ENCODE measurements at regions not wholly inside any gene's neighbourhood (a gene's known extent, or its start where the extent isn't known, plus 50 kb on each side); places are given as distances from the start of the nearest gene placed in this dataset.

DNA sequence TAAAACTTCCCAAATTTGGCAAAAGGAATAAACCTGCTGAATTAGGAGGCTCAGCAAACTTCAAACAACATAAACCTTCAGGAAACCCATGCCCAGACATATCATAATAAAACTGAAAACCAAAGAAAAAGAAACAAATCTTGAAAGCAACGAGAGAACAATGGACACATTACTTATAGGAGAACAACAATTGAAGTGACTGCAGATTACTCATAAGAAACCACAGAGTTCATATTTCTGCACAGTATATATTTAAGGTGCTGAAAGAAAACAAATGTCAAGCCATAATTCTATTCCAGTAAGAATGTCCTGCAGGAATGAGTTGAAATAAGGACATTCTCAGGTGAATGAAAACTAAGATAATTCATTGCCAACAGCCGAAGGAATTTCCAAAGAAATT lies 80.8 kb upstream of the PROK2 start:
- H3K4me2 ChIP-seq = no peak overlapping the region
- H3K9me2 ChIP-seq (ENCODE audit: insufficient read depth) = no peaks in the 10 kb centered on the region
- H3K4me1 ChIP-seq (ENCODE audit: insufficient read depth) = peaks cover 19% of the 10 kb centered on the region
- no peak overlapping the region for H3K4me3 ChIP-seq
- ATAC-seq (no peak), DNase-seq (ENCODE audit: low spot score) (no peak)
- no peaks in the 10 kb centered on the region for H3K27me3 ChIP-seq (ENCODE audit: insufficient read depth)
- no peak overlapping the region for H2AFZ ChIP-seq
- Mint-ChIP-seq H3K36me3 (ENCODE audit: low read depth) (peaks cover 9% of the 10 kb centered on the region), H3K27ac (no peak overlapping the region), H3K9me3 (peaks cover 15% of the 10 kb centered on the region), H3K27me3 (ENCODE audit: insufficient read depth, low read depth, poor library complexity) (no peaks in the 10 kb centered on the region), H3K4me3 (no peak overlapping the region), H3K4me1 (peaks cover 17% of the 10 kb centered on the region)
- TF ChIP-seq, protein P1, sequence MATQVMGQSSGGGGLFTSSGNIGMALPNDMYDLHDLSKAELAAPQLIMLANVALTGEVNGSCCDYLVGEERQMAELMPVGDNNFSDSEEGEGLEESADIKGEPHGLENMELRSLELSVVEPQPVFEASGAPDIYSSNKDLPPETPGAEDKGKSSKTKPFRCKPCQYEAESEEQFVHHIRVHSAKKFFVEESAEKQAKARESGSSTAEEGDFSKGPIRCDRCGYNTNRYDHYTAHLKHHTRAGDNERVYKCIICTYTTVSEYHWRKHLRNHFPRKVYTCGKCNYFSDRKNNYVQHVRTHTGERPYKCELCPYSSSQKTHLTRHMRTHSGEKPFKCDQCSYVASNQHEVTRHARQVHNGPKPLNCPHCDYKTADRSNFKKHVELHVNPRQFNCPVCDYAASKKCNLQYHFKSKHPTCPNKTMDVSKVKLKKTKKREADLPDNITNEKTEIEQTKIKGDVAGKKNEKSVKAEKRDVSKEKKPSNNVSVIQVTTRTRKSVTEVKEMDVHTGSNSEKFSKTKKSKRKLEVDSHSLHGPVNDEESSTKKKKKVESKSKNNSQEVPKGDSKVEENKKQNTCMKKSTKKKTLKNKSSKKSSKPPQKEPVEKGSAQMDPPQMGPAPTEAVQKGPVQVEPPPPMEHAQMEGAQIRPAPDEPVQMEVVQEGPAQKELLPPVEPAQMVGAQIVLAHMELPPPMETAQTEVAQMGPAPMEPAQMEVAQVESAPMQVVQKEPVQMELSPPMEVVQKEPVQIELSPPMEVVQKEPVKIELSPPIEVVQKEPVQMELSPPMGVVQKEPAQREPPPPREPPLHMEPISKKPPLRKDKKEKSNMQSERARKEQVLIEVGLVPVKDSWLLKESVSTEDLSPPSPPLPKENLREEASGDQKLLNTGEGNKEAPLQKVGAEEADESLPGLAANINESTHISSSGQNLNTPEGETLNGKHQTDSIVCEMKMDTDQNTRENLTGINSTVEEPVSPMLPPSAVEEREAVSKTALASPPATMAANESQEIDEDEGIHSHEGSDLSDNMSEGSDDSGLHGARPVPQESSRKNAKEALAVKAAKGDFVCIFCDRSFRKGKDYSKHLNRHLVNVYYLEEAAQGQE (IDR thresholded peaks at IDR 0.05; ENCODE audit: unreplicated experiment) = no peak
- TF ChIP-seq POLR2AphosphoS5 (IDR thresholded peaks at IDR 0.05; ENCODE audit: low read depth) = no peak
- no peak for TF ChIP-seq EZH2phosphoT487 (IDR thresholded peaks at IDR 0.05; ENCODE audit: unreplicated experiment)
- no peak for TF ChIP-seq ZNF331 (CRISPR knock-in tag; IDR thresholded peaks at IDR 0.05; ENCODE audit: low read depth)
- no peak for TF ChIP-seq JUNB (IDR thresholded peaks at IDR 0.05; ENCODE audit: unreplicated experiment)
- TF ChIP-seq EZH2 (IDR thresholded peaks at IDR 0.05; ENCODE audit: low read depth, unreplicated experiment) = no peak
- no peak for TF ChIP-seq ZNF114 (CRISPR knock-in tag; IDR thresholded peaks at IDR 0.05)
- H3K36me3 ChIP-seq (ENCODE audit: insufficient read depth) = no peaks in the 10 kb centered on the region; the same call in 1 of the 2 replicates
- H4K20me1 ChIP-seq (replicated peaks; ENCODE audit: insufficient read depth) = no peaks in the 10 kb centered on the region
- no peak overlapping the region for H3K27ac ChIP-seq (ENCODE audit: low read depth)
- no peaks in the 10 kb centered on the region for H3F3A ChIP-seq (replicated peaks; ENCODE audit: low read depth)
- no peaks in the 10 kb centered on the region for H3K79me2 ChIP-seq (replicated peaks; ENCODE audit: insufficient read depth)

DNA sequence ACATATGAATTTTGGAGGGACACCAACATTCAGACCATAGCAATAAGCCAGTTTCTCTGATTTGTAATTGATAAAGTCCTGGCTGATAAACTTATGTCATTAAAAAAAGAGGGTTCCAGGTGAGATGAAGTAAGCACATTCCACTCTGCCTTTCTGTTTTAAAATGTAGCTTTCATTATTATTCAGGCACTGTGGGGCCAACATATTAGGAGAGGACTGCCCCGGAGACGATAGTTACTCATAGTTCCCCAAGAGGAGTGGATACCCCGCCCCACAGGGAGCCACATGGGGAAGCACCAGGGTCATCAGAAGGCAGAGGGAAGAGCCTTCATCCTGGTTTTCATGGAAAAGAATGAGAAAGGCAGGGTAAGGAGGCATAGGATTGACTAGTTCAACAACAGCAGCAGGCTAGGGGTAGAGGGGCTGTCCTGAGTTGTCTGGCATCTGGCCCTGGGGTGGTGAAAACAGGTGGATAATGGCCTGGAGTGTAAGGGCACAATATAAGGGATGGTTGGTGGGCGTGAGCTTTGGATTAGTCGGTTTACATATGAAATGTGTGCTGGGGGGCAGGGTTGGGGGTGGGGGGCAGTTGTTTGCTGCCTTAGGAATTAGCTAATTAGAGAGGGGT lies 78.7 kb upstream of the PROK2 start:
- no peak overlapping the region for H3K27ac ChIP-seq (ENCODE audit: low read depth)
- Mint-ChIP-seq H3K4me3 (no peak overlapping the region), H3K4me1 (peaks cover 17% of the 10 kb centered on the region), H3K36me3 (ENCODE audit: low read depth) (peaks cover 15% of the 10 kb centered on the region), H3K27me3 (ENCODE audit: insufficient read depth, low read depth, poor library complexity) (no peaks in the 10 kb centered on the region), H3K9me3 (peaks cover 21% of the 10 kb centered on the region), H3K27ac (no peak overlapping the region)
- DNase-seq (ENCODE audit: low spot score) (no peak), ATAC-seq (peak; percentile 76)
- no peaks in the 10 kb centered on the region for H3K27me3 ChIP-seq (ENCODE audit: insufficient read depth)
- no peaks in the 10 kb centered on the region for H3F3A ChIP-seq (replicated peaks; ENCODE audit: low read depth)
- H3K4me1 ChIP-seq (ENCODE audit: insufficient read depth) = peaks cover 22% of the 10 kb centered on the region
- no peak overlapping the region for H3K4me3 ChIP-seq
- H3K9me2 ChIP-seq (ENCODE audit: insufficient read depth) = no peaks in the 10 kb centered on the region
- H4K20me1 ChIP-seq (replicated peaks; ENCODE audit: insufficient read depth) = no peaks in the 10 kb centered on the region
- peak overlapping the region; percentile 49; the same call in 1 of the 2 replicates for H2AFZ ChIP-seq
- no peak overlapping the region for H3K4me2 ChIP-seq
- H3K36me3 ChIP-seq (ENCODE audit: insufficient read depth) = no peaks in the 10 kb centered on the region; the same call in 1 of the 2 replicates
- no peaks in the 10 kb centered on the region for H3K79me2 ChIP-seq (replicated peaks; ENCODE audit: insufficient read depth)
- TF ChIP-seq NANOG (IDR thresholded peaks at IDR 0.05; ENCODE audit: borderline replicate concordance) = no peak
- TF ChIP-seq, protein P2, sequence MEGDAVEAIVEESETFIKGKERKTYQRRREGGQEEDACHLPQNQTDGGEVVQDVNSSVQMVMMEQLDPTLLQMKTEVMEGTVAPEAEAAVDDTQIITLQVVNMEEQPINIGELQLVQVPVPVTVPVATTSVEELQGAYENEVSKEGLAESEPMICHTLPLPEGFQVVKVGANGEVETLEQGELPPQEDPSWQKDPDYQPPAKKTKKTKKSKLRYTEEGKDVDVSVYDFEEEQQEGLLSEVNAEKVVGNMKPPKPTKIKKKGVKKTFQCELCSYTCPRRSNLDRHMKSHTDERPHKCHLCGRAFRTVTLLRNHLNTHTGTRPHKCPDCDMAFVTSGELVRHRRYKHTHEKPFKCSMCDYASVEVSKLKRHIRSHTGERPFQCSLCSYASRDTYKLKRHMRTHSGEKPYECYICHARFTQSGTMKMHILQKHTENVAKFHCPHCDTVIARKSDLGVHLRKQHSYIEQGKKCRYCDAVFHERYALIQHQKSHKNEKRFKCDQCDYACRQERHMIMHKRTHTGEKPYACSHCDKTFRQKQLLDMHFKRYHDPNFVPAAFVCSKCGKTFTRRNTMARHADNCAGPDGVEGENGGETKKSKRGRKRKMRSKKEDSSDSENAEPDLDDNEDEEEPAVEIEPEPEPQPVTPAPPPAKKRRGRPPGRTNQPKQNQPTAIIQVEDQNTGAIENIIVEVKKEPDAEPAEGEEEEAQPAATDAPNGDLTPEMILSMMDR (conservative IDR thresholded peaks at IDR 0.05; ENCODE audit: low read depth in 2 of 2) = no peak
- TF ChIP-seq EZH2phosphoT487 (IDR thresholded peaks at IDR 0.05; ENCODE audit: unreplicated experiment) = no peak
- no peak for TF ChIP-seq ZNF114 (CRISPR knock-in tag; IDR thresholded peaks at IDR 0.05)
- TF ChIP-seq, protein P3, sequence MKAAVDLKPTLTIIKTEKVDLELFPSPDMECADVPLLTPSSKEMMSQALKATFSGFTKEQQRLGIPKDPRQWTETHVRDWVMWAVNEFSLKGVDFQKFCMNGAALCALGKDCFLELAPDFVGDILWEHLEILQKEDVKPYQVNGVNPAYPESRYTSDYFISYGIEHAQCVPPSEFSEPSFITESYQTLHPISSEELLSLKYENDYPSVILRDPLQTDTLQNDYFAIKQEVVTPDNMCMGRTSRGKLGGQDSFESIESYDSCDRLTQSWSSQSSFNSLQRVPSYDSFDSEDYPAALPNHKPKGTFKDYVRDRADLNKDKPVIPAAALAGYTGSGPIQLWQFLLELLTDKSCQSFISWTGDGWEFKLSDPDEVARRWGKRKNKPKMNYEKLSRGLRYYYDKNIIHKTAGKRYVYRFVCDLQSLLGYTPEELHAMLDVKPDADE (IDR thresholded peaks at IDR 0.05) = no peak
- no peak for TF ChIP-seq POLR2AphosphoS5 (IDR thresholded peaks at IDR 0.05; ENCODE audit: low read depth)
- no peak for TF ChIP-seq JUNB (IDR thresholded peaks at IDR 0.05; ENCODE audit: unreplicated experiment)
- no peak for TF ChIP-seq STAT1 (IDR thresholded peaks at IDR 0.05; ENCODE audit: unreplicated experiment)
- no peak for TF ChIP-seq EZH2 (IDR thresholded peaks at IDR 0.05; ENCODE audit: low read depth, unreplicated experiment)
